CD14-positive monocyte (primary cell): ENCODE measurements at regions not wholly inside any gene's neighbourhood (a gene's known extent, or its start where the extent isn't known, plus 50 kb on each side); places are given as distances from the start of the nearest gene placed in this dataset.

Source experiments
- DNase-seq, 3 donors: peaks; one replicate each; pipeline ENCODE4 v3.0.0-alpha.2; 2011 to 2022
- H2AFZ ChIP-seq: 2 replicates; pipeline ENCODE4 v1.6.0; 2012; ENCODE audit warnings: mild to moderate bottlenecking, low read depth, low read length, inconsistent platforms; ENCODE audit not compliant: insufficient read depth, poor library complexity, severe bottlenecking
- H3K27ac ChIP-seq, 2 donors: 1 replicate in 1 of 2; 2 replicates in 1 of 2; pipeline ENCODE4 v1.5.1; 2012 to 2013; ENCODE audit warnings: low read length in 2 of 2, control low read depth in 1 of 2, inconsistent platforms in 1 of 2, low read depth in 1 of 2, mild to moderate bottlenecking in 1 of 2
- H3K27me3 ChIP-seq, 2 donors: one replicate each; pipeline versions ENCODE4 v1.6.0 to v1.6.1; 2011 to 2013; ENCODE audit warnings: low read length in 2 of 2; ENCODE audit not compliant: control insufficient read depth in 2 of 2, insufficient read depth in 2 of 2
- H3K36me3 ChIP-seq, 2 donors: replicated peaks in 1 of 2; 1 replicate in 1 of 2; 2 replicates in 1 of 2; pipeline versions ENCODE4 v1.5.1 to v1.6.1; 2012 to 2013; ENCODE audit warnings: low read length in 2 of 2, control low read depth in 1 of 2, inconsistent platforms in 1 of 2, mild to moderate bottlenecking in 1 of 2; ENCODE audit not compliant: insufficient read depth in 2 of 2, control insufficient read depth in 1 of 2
- H3K4me1 ChIP-seq, 2 donors: 1 replicate in 1 of 2; 2 replicates in 1 of 2; pipeline versions ENCODE4 v1.5.1 to v1.6.1; 2012 to 2013; ENCODE audit warnings: low read length in 2 of 2, control low read depth in 1 of 2, inconsistent platforms in 1 of 2, mild to moderate bottlenecking in 1 of 2, moderate library complexity in 1 of 2; ENCODE audit not compliant: insufficient read depth in 2 of 2, control insufficient read depth in 1 of 2
- H3K4me2 ChIP-seq: replicated peaks from 2 replicates; pipeline ENCODE3; 2012; ENCODE audit warnings: low read length, moderate library complexity, mild to moderate bottlenecking; ENCODE audit not compliant: poor library complexity, severe bottlenecking; ENCODE audit errors: extremely low read depth
- H3K4me3 ChIP-seq, 3 experiments: fragments of 200-600 bp in 1 of 3; sonication (generic) in 1 of 3; replicated peaks in 1 of 3; 1 replicate in 2 of 3; 2 replicates in 1 of 3; pipeline ENCODE4 v1.5.1; 2011 to 2013; ENCODE audit warnings: low read length in 3 of 3, mild to moderate bottlenecking in 3 of 3, control low read depth in 2 of 3, low read depth in 2 of 3, inconsistent platforms in 1 of 3, moderate library complexity in 1 of 3
- H3K79me2 ChIP-seq: 2 replicates; pipeline ENCODE4 v1.6.0; 2012; ENCODE audit warnings: mild to moderate bottlenecking, control low read depth, inconsistent platforms, low read length, moderate library complexity; ENCODE audit not compliant: insufficient read depth
- H3K9ac ChIP-seq: 2 replicates; pipeline ENCODE4 v1.6.0; 2017; ENCODE audit warnings: low read length, mild to moderate bottlenecking; ENCODE audit not compliant: insufficient read depth, poor library complexity, severe bottlenecking
- H3K9me3 ChIP-seq, 2 donors: replicated peaks in 1 of 2; 1 replicate in 1 of 2; 2 replicates in 1 of 2; pipeline versions ENCODE4 v1.5.1 to v1.6.1; 2012 to 2013; ENCODE audit warnings: low read length in 2 of 2, control low read depth in 1 of 2; ENCODE audit not compliant: control insufficient read depth in 1 of 2, insufficient read depth in 1 of 2
- H4K20me1 ChIP-seq: 2 replicates; pipeline ENCODE4 v1.6.0; 2012; ENCODE audit warnings: mild to moderate bottlenecking, low read length, control low read depth, moderate library complexity; ENCODE audit not compliant: insufficient read depth
- H3K27ac Mint-ChIP-seq, 7 donors: one replicate each; pipeline ENCODE4 v1.8.0; 2020; ENCODE audit warnings: mild to moderate bottlenecking in 7 of 7, mixed read lengths in 7 of 7, moderate library complexity in 6 of 7, inconsistent platforms in 2 of 7
- H3K27me3 Mint-ChIP-seq, 3 donors: one replicate each; pipeline ENCODE4 v1.8.0; 2021 to 2022; ENCODE audit warnings: low read depth in 3 of 3, mild to moderate bottlenecking in 3 of 3, mixed read lengths in 3 of 3, moderate library complexity in 3 of 3, inconsistent platforms in 1 of 3
- H3K36me3 Mint-ChIP-seq, 2 donors: one replicate each; pipeline ENCODE4 v1.8.0; 2020; ENCODE audit warnings: mixed read lengths in 2 of 2, inconsistent platforms in 1 of 2, mild to moderate bottlenecking in 1 of 2
- H3K4me1 Mint-ChIP-seq: one replicate; pipeline ENCODE4 v1.8.0; 2020; ENCODE audit warnings: mild to moderate bottlenecking, mixed read lengths
- H3K4me3 Mint-ChIP-seq, 2 donors: one replicate each; pipeline ENCODE4 v1.8.0; 2020; ENCODE audit warnings: mild to moderate bottlenecking in 2 of 2, mixed read lengths in 2 of 2, moderate library complexity in 1 of 2
- H3K9me3 Mint-ChIP-seq, 7 donors: one replicate each; pipeline ENCODE4 v1.8.0; 2020 to 2022; ENCODE audit warnings: mixed read lengths in 7 of 7, mild to moderate bottlenecking in 6 of 7, moderate library complexity in 6 of 7, inconsistent platforms in 2 of 7
- CTCF ChIP-seq: fragments of 200-600 bp; IDR thresholded peaks from one replicate; pipeline ENCODE4 v1.8.0; 2022; ENCODE audit warnings: antibody characterized with exemption, mild to moderate bottlenecking
- WGBS: methylation state at CpG from one replicate; pipeline ENCODE4 v1.1.5; 2013; ENCODE audit warnings: missing lambda C conversion rate; ENCODE audit not compliant: insufficient coverage; 5-methylcytosine and 5-hydroxymethylcytosine counted together
- intact Hi-C, 2 donors: fragments of 100-400 bp; cut with micrococcal nuclease; formaldehyde crosslinking; loops; one replicate each; pipeline versions ENCODE4 v1.15.0 to v1.15.1; 2023

DNA sequence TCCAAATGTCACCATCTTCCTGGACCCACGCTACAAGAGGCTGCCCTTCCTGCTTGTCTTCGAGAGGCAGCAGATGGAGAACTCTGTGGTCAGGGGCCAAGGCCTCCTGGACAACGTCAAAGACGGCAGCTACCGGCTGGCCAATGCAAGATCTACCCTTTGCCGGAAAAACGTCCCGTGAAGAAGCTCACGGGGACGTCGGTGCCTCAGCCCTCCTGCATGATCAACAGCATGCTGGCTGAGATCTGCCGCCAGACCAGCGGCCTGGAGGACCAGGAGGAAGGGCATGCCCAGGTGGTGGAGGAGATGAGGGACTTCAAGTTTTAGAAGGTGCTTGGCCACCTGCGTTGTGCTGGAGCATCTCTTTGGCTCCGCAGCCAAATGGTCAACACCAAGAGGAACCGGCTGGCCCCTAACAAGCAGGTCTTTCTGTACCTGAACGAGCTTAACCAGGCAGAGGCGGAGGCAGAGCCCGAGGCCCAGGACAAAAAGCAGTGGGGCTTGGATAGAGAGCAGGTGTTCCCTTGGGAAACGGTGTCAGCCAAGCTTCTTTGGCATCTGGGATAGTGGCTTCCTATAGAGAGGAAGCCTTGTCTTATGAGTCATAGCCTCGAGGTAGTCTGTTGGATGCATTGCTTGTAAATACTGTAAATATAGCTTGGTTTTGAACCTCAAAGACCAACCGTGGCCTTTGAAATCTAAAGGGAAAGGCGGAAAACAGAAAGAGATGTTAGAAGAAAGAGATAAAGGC, 94.8 kb upstream of the ELOVL6 start:
- Histone ChIP-seq H3K79me2 (no peaks in the 10 kb centered on the region), H3K4me2 (no peak overlapping the region), H4K20me1 (no peaks in the 10 kb centered on the region), H3K4me1 (no peaks in the 10 kb centered on the region), H2AFZ (no peak overlapping the region), H3K27ac (no peak overlapping the region), H3K9me3 (no peaks in the 10 kb centered on the region), H3K9ac (no peak overlapping the region), H3K27me3 (peaks cover 0 to 2% of the 10 kb centered on the region in 2 donors), H3K4me3 (no peak overlapping the region), H3K36me3 (no peaks in the 10 kb centered on the region)
- H3K9me3 Mint-ChIP-seq: peaks cover 0 to 2% (median 0%) of the 10 kb centered on the region in 7 donors
- 93% methylated on average over 20 of the region's 23 CpGs for WGBS
- H3K36me3 Mint-ChIP-seq: no peaks in the 10 kb centered on the region
- no peak overlapping the region for H3K4me3 Mint-ChIP-seq
- TF ChIP-seq CTCF: no peak
- DNase-seq: no peak
- H3K4me1 Mint-ChIP-seq: no peaks in the 10 kb centered on the region
- intact Hi-C loops: no loop called here
- peaks cover 7 to 20% (median 18%) of the 10 kb centered on the region in 3 donors for H3K27me3 Mint-ChIP-seq
- H3K27ac Mint-ChIP-seq: no peak overlapping the region

DNA sequence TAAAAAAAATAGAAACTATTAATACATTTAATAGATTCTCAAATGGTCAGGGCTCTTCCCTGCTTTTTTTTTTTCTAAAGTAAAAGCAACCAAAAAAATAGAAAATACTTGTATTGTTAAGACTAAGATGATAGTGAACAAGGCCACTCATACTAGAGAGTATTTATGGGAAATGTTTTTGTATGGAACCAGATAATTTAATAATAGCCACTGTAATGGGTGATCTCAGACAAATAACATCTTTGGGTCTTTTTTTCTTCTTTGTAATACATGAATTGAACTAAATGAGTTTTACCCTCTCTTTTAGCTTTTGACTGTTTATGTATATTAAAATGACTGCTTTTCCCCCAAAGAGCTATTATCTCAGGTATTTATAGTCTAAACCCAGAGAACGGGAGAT, 92.1 kb upstream of the ELOVL6 start:
- TF ChIP-seq CTCF: no peak
- no peaks in the 10 kb centered on the region for H3K4me1 ChIP-seq
- no peak overlapping the region for H3K4me3 Mint-ChIP-seq
- no peak overlapping the region for H3K9ac ChIP-seq
- H3K4me2 ChIP-seq: no peak overlapping the region
- no peak overlapping the region for H3K4me3 ChIP-seq
- H3K79me2 ChIP-seq: no peaks in the 10 kb centered on the region
- H3K9me3 Mint-ChIP-seq: peaks cover 0 to 2% (median 0%) of the 10 kb centered on the region in 7 donors
- H3K27ac ChIP-seq: no peak overlapping the region
- intact Hi-C loops: no loop called here
- DNase-seq: no peak
- peaks cover 0 to 2% of the 10 kb centered on the region in 2 donors for H3K27me3 ChIP-seq
- no peak overlapping the region for H2AFZ ChIP-seq
- H3K27me3 Mint-ChIP-seq: peaks cover 11 to 13% (median 12%) of the 10 kb centered on the region in 3 donors
- WGBS: no CpG with 5 or more reads among the region's 1 CpG
- H3K36me3 ChIP-seq: no peaks in the 10 kb centered on the region
- no peaks in the 10 kb centered on the region for H3K9me3 ChIP-seq
- no peaks in the 10 kb centered on the region for H4K20me1 ChIP-seq
- H3K36me3 Mint-ChIP-seq: no peaks in the 10 kb centered on the region
- H3K27ac Mint-ChIP-seq: no peak overlapping the region
- H3K4me1 Mint-ChIP-seq: no peaks in the 10 kb centered on the region
